ENCODE measurements at regions not wholly inside any gene's neighbourhood (a gene's known extent, or its start where the extent isn't known, plus 50 kb on each side); places are given as distances from the start of the nearest gene placed in this dataset.

DNA sequence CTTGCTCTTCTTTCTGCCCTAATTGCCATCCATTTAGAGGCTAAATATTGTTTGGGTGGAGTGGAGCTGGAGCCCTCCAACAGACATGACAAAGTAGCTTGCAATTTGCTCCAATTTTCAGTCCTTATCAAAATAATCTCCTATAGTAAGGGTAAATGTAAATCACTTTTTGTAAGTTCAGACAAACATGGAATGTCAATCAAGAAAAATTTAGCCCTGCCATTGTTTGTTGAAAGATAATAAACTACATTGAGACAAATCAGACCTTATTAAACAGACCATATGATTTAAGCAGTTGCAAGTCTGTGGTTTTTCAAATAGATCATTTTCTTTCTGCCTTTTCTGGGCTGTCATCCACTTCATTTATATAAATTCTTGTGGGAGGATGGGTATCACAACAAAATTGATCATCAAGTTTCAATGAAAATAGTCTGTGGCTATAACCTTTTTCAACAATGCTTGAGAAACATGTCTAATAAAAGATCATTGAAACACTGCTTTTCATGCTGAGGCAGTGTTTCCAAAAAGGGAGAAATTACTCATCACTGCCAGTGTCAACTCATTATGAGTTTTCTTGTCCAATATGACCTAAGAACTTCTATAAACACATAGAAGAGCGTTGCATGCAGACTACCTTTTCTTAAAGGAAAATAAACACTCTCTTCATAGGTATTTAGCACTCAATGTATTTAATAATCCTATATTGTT lies 1152.0 kb upstream of the B3GALT2 start:
- TF ChIP-seq, protein P1, sequence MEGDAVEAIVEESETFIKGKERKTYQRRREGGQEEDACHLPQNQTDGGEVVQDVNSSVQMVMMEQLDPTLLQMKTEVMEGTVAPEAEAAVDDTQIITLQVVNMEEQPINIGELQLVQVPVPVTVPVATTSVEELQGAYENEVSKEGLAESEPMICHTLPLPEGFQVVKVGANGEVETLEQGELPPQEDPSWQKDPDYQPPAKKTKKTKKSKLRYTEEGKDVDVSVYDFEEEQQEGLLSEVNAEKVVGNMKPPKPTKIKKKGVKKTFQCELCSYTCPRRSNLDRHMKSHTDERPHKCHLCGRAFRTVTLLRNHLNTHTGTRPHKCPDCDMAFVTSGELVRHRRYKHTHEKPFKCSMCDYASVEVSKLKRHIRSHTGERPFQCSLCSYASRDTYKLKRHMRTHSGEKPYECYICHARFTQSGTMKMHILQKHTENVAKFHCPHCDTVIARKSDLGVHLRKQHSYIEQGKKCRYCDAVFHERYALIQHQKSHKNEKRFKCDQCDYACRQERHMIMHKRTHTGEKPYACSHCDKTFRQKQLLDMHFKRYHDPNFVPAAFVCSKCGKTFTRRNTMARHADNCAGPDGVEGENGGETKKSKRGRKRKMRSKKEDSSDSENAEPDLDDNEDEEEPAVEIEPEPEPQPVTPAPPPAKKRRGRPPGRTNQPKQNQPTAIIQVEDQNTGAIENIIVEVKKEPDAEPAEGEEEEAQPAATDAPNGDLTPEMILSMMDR (IDR thresholded peaks at IDR 0.05; ENCODE audit: poor library complexity) = no peak
- no peak for TF ChIP-seq EZH2 (IDR thresholded peaks at IDR 0.05; ENCODE audit: borderline replicate concordance)
